ENCODE measurements at regions not wholly inside any gene's neighbourhood (a gene's known extent, or its start where the extent isn't known, plus 50 kb on each side); places are given as distances from the start of the nearest gene placed in this dataset.
"Not testable (repeated sequence)": the region's sequence is repeated elsewhere in the genome, so short reads cannot be mapped to it uniquely, and the experiment has no call there.

GRCh38 chr18:51255693-51256092 is 58.2 kb upstream of the MEX3C start:
- Histone ChIP-seq H3K4me1 (no peaks in the 10 kb centered on the region), H3K4me3 (no peak overlapping the region), H3K27ac (replicated peaks in 1 of 4) (no peak overlapping the region), H3K9me3 (no peaks in the 10 kb centered on the region), H3K27me3 (no peaks in the 10 kb centered on the region), H3K36me3 (no peaks in the 10 kb centered on the region)
- no peak for TF ChIP-seq CTCF (IDR thresholded peaks at IDR 0.05)
- TF ChIP-seq POLR2AphosphoS5 (IDR thresholded peaks at IDR 0.05) = no peak
- TF ChIP-seq EP300 (IDR thresholded peaks at IDR 0.05) = no peak
- TF ChIP-seq POLR2A (IDR thresholded peaks at IDR 0.05; ENCODE audit: low read depth) = no peak
- DNase-seq (ENCODE audit: extremely low spot score) = no peak
- intact Hi-C loops (cut with DNase I) = no loop called here
- 33% methylated on average over 3 of the region's 3 CpGs for WGBS

DNA sequence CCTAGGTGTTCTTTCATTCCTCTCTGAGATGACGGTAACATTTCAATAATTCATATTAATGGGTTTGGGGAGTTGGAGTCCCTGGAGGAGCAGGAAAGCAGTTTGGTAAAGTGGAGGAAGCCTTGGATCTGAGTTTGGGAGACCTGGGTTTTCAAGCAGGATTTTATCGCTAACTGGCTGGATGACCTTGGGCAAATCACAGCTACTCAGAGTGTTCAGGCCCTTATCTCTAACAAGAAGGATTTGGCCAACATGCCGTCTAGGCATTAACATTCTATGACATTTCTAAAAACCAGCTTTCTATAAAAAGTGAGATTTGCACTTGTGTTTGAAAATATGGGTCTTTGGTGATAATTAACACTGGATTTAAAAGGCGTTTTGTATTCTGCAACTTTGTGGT is 59.7 kb upstream of the MEX3C start:
- H3K9me3 ChIP-seq = no peaks in the 10 kb centered on the region
- TF ChIP-seq EP300 (IDR thresholded peaks at IDR 0.05) = no peak
- no peak for TF ChIP-seq CTCF (IDR thresholded peaks at IDR 0.05)
- no peak for TF ChIP-seq POLR2A (IDR thresholded peaks at IDR 0.05; ENCODE audit: low read depth)
- no peak for TF ChIP-seq POLR2AphosphoS5 (IDR thresholded peaks at IDR 0.05)
- H3K4me1 ChIP-seq = no peaks in the 10 kb centered on the region
- intact Hi-C loops (cut with DNase I) = no loop called here
- H3K27ac ChIP-seq (replicated peaks in 1 of 4) = no peak overlapping the region
- no peak overlapping the region for H3K4me3 ChIP-seq
- no peak for DNase-seq (ENCODE audit: extremely low spot score)
- 69% methylated on average over 4 of the region's 4 CpGs for WGBS
- H3K36me3 ChIP-seq = no peaks in the 10 kb centered on the region
- H3K27me3 ChIP-seq = no peaks in the 10 kb centered on the region

DNA sequence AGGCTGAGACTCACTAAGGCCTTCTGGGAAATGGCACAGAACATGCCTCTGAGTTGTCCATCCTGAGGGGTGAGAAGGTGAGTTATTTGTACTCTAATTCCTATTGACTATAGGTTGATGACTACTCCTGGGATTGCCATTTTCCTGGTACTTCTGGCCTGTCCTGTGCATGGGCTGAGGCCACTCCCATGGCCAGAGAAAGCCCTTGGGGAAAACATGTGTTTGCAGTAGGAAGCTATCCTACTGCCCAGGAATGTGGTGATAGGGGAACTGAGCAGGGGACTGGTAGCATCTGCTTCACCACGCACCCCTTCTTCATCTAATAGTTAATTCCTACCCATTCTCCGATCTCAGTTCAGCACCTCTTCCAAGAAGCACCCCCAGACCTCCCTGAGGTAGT is 62.6 kb upstream of the MEX3C start:
- no peaks in the 10 kb centered on the region for H3K27me3 ChIP-seq
- H3K9me3 ChIP-seq = no peaks in the 10 kb centered on the region
- intact Hi-C loops (cut with DNase I) = no loop called here
- no peak for DNase-seq (ENCODE audit: extremely low spot score)
- no peaks in the 10 kb centered on the region for H3K36me3 ChIP-seq
- H3K4me1 ChIP-seq = no peaks in the 10 kb centered on the region
- H3K27ac ChIP-seq (replicated peaks in 1 of 4) = no peak overlapping the region
- 87% methylated on average over 2 of the region's 2 CpGs for WGBS
- no peak overlapping the region for H3K4me3 ChIP-seq
- no peak for TF ChIP-seq POLR2A (IDR thresholded peaks at IDR 0.05; ENCODE audit: low read depth)
- TF ChIP-seq CTCF (IDR thresholded peaks at IDR 0.05) = no peak
- TF ChIP-seq POLR2AphosphoS5 (IDR thresholded peaks at IDR 0.05) = no peak
- TF ChIP-seq EP300 (IDR thresholded peaks at IDR 0.05) = no peak

DNA sequence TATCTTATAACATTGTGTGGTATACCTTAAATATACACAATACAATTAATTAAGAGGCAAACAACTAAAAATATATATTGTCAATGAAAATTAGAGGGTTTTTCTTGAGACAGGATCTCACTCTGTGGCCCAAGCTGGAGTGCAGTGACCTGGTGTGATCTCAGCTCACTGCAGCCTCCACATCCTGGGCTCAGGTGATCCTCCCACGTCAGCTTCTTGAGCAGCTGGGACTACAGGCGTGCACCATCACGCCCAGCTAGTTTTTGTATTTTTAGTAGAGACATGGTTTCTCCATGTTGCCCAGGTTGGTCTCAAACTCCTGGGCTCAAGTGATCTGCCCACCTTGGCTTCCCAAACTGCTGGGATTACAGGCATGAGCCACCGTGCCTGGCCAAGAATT is 68.6 kb upstream of the MEX3C start:
- not testable (repeated sequence) for H3K27ac ChIP-seq (replicated peaks in 1 of 4); DNase-seq (ENCODE audit: extremely low spot score)
- WGBS = 79% methylated on average over 4 of the region's 4 CpGs

GRCh38 chr18:51266773-51267172 is 69.3 kb upstream of the MEX3C start:
- no peaks in the 10 kb centered on the region for H3K36me3 ChIP-seq
- intact Hi-C loops (cut with DNase I) = no loop called here
- WGBS = 87% methylated on average over 4 of the region's 4 CpGs
- no peak for DNase-seq (ENCODE audit: extremely low spot score)
- TF ChIP-seq POLR2A (IDR thresholded peaks at IDR 0.05; ENCODE audit: low read depth) (no peak), CTCF (IDR thresholded peaks at IDR 0.05) (no peak), EP300 (IDR thresholded peaks at IDR 0.05) (no peak), POLR2AphosphoS5 (IDR thresholded peaks at IDR 0.05) (no peak)
- no peaks in the 10 kb centered on the region for H3K27me3 ChIP-seq
- no peak overlapping the region for H3K27ac ChIP-seq (replicated peaks in 1 of 4)
- no peak overlapping the region for H3K4me3 ChIP-seq
- no peaks in the 10 kb centered on the region for H3K4me1 ChIP-seq
- no peaks in the 10 kb centered on the region for H3K9me3 ChIP-seq

More for the DNA sequence above, 68.6 kb upstream of the MEX3C start:
- H3K4me1 ChIP-seq; H3K36me3 ChIP-seq; H3K9me3 ChIP-seq; intact Hi-C loops (cut with DNase I); H3K27me3 ChIP-seq; H3K4me3 ChIP-seq: not testable (repeated sequence)

Data from esophagus muscularis mucosa (tissue), 4 donors.